SK-N-SH (cell line): ENCODE measurements at regions not wholly inside any gene's neighbourhood (a gene's known extent, or its start where the extent isn't known, plus 50 kb on each side); places are given as distances from the start of the nearest gene placed in this dataset.

Experiments
- CTCF ChIA-PET: fragments of 300-600, 350-600 bp; formaldehyde crosslinking; extraction: SDS; loops from one replicate; lab custom pipeline; 2021; lab: Yijun Ruan, JAX
- POLR2A ChIA-PET: fragments of 350-600 bp; sonication (Branson Sonifier 250); formaldehyde crosslinking; extraction: SDS; loops from one replicate; lab custom pipeline; 2020; ENCODE audit warnings: antibody characterized with exemption, inconsistent platforms; lab: Yijun Ruan, JAX
- DNase-seq: peaks from one replicate; pipeline ENCODE4 v3.0.0; 2012
- H2AFZ ChIP-seq: fragments of 200-600 bp; sonication (generic); 2 replicates; pipeline ENCODE4 v1.8.1; 2016; ENCODE audit warnings: antibody characterized with exemption, mild to moderate bottlenecking, low read depth
- H3F3A ChIP-seq: fragments of 200-600 bp; sonication (generic); replicated peaks from 2 replicates; pipeline ENCODE3; 2016; ENCODE audit warnings: antibody characterized with exemption, mild to moderate bottlenecking; ENCODE audit not compliant: insufficient read depth
- H3K27ac ChIP-seq, 2 experiments: fragments of 200-500 bp in 1 of 2; fragments of 200-600 bp in 1 of 2; sonication (Bioruptor generic) in 1 of 2; sonication (generic), shearing (Covaris generic) in 1 of 2; 2 replicates each; pipeline versions ENCODE4 v1.5.1 to v1.6.1; 2014 to 2016; ENCODE audit warnings: low read depth in 2 of 2, inconsistent platforms in 1 of 2, low read length in 1 of 2, mild to moderate bottlenecking in 1 of 2, mixed read lengths in 1 of 2
- H3K27me3 ChIP-seq: fragments of 200-600 bp; sonication (generic), shearing (Covaris generic); 2 replicates; pipeline ENCODE4 v1.6.1; 2016; ENCODE audit warnings: mixed run types; ENCODE audit not compliant: insufficient read depth
- H3K36me3 ChIP-seq, 2 experiments: fragments of 200-500 bp in 1 of 2; fragments of 200-600 bp in 1 of 2; sonication (Bioruptor generic) in 1 of 2; sonication (generic) in 1 of 2; replicated peaks in 1 of 2; 2 replicates each; pipeline versions ENCODE3 to v1.5.1; 2014 to 2016; ENCODE audit warnings: low read length in 1 of 2, mild to moderate bottlenecking in 1 of 2; ENCODE audit not compliant: insufficient read depth in 2 of 2, control insufficient read depth in 1 of 2
- H3K4me1 ChIP-seq, 2 experiments: fragments of 200-500 bp in 1 of 2; fragments of 200-600 bp in 1 of 2; sonication (Bioruptor generic) in 1 of 2; sonication (generic), shearing (Covaris generic) in 1 of 2; 2 replicates each; pipeline versions ENCODE4 v1.5.1 to v1.6.1; 2014 to 2016; ENCODE audit warnings: low read depth in 1 of 2, low read length in 1 of 2, mixed run types in 1 of 2; ENCODE audit not compliant: insufficient read depth in 2 of 2, control insufficient read depth in 1 of 2
- H3K4me2 ChIP-seq: fragments of 200-600 bp; sonication (generic), shearing (Covaris generic); 2 replicates; pipeline ENCODE4 v1.6.1; 2017; ENCODE audit warnings: mixed run types
- H3K4me3 ChIP-seq, 2 experiments: fragments of 200-500 bp in 1 of 2; fragments of 200-600 bp in 1 of 2; sonication (Bioruptor generic) in 1 of 2; sonication (generic), shearing (Covaris generic) in 1 of 2; 2 replicates each; pipeline versions ENCODE4 v1.5.1 to v1.8.1; 2014 to 2016; ENCODE audit warnings: low read depth in 2 of 2, inconsistent platforms in 1 of 2, low read length in 1 of 2, mild to moderate bottlenecking in 1 of 2, mixed read lengths in 1 of 2, moderate library complexity in 1 of 2
- H3K79me2 ChIP-seq: fragments of 200-600 bp; sonication (generic); 2 replicates; pipeline ENCODE4 v1.8.1; 2017; ENCODE audit warnings: mild to moderate bottlenecking; ENCODE audit not compliant: insufficient read depth
- H3K9ac ChIP-seq: fragments of 200-600 bp; sonication (generic); 2 replicates; pipeline ENCODE4 v1.6.1; 2017; ENCODE audit warnings: mixed run types
- H3K9me2 ChIP-seq: fragments of 200-600 bp; sonication (generic); 2 replicates; pipeline ENCODE4 v1.6.1; 2017; ENCODE audit warnings: mixed run types
- H3K9me3 ChIP-seq: fragments of 200-600 bp; sonication (generic); 2 replicates; pipeline ENCODE4 v1.6.1; 2017; ENCODE audit warnings: mixed run types, mild to moderate bottlenecking, moderate library complexity
- H4K20me1 ChIP-seq: fragments of 200-600 bp; sonication (generic); 2 replicates; pipeline ENCODE4 v1.6.1; 2017; ENCODE audit warnings: mild to moderate bottlenecking, mixed run types; ENCODE audit not compliant: insufficient read depth
- CTCF ChIP-seq: fragments of 200-600 bp; sonication (generic); IDR thresholded peaks from 2 replicates; pipeline ENCODE4 v1.6.1; 2017; ENCODE audit warnings: antibody characterized with exemption, mild to moderate bottlenecking, moderate library complexity
- FOXJ3 ChIP-seq: sonication (generic); formaldehyde crosslinking; IDR thresholded peaks from 2 replicates; pipeline ENCODE4 v1.5.1; 2020; ENCODE audit warnings: mild to moderate bottlenecking, missing genetic modification reagents
- GABPA ChIP-seq: IDR thresholded peaks from 2 replicates; pipeline ENCODE4 v1.4.0; 2012; ENCODE audit warnings: low read depth, mild to moderate bottlenecking
- GATA2 ChIP-seq: sonication (generic); formaldehyde crosslinking; IDR thresholded peaks from 2 replicates; pipeline ENCODE4 v1.5.0; 2020; ENCODE audit warnings: mild to moderate bottlenecking, missing genetic modification reagents
- JUND ChIP-seq: IDR thresholded peaks from 2 replicates; pipeline ENCODE4 v1.4.0; 2012
- MAX ChIP-seq: IDR thresholded peaks from 2 replicates; pipeline ENCODE4 v1.4.0; 2012; ENCODE audit warnings: low read depth
- MXI1 ChIP-seq: IDR thresholded peaks from 2 replicates; pipeline ENCODE4 v1.6.1; 2012; ENCODE audit warnings: mild to moderate bottlenecking, low read depth, low read length, improper control_type of control experiment
- NFIC ChIP-seq: IDR thresholded peaks from 2 replicates; pipeline ENCODE4 v1.4.0; 2012; ENCODE audit warnings: borderline replicate concordance
- PBX3 ChIP-seq: IDR thresholded peaks from 2 replicates; pipeline ENCODE4; 2012
- SIN3A ChIP-seq: IDR thresholded peaks from 2 replicates; pipeline ENCODE4 v1.6.1; 2012; ENCODE audit warnings: low read depth, mild to moderate bottlenecking, low read length, moderate library complexity, borderline replicate concordance
- USF2 ChIP-seq: fragments of 150-350 bp; IDR thresholded peaks from 2 replicates; pipeline ENCODE4 v1.6.1; 2017; ENCODE audit warnings: antibody characterized with exemption, low read length, low read depth, borderline replicate concordance
- ZBTB33 ChIP-seq: IDR thresholded peaks from 2 replicates; pipeline ENCODE4 v1.4.0; 2012; ENCODE audit warnings: low read depth, borderline replicate concordance
- WGBS: methylation state at CpG from one replicate; pipeline ENCODE4 v1.1.6; 2017; ENCODE audit warnings: low lambda C conversion rate; 5-methylcytosine and 5-hydroxymethylcytosine counted together

GRCh38 chr21:16311229-16311628, 581.4 kb downstream of the USP25 start (continued):
- TF ChIP-seq GATA2 (no peak), CTCF (no peak), NFIC (no peak)
- TF ChIP-seq, all 33 proteins: peak for 0

GRCh38 chr21:16312321-16312720, 582.5 kb downstream of the USP25 start:
- CTCF ChIA-PET, result no interaction called here
- Histone ChIP-seq H3K9me2 (no peaks in the 10 kb centered on the region), H3K27ac (no peak overlapping the region), H3K9ac (no peak overlapping the region), H3K9me3 (no peaks in the 10 kb centered on the region), H3K4me3 (no peak overlapping the region), H3F3A (no peaks in the 10 kb centered on the region), H3K79me2 (no peaks in the 10 kb centered on the region), H3K36me3 (no peaks in the 10 kb centered on the region), H3K27me3 (no peaks in the 10 kb centered on the region), H4K20me1 (no peaks in the 10 kb centered on the region), H3K4me2 (no peak overlapping the region), H2AFZ (no peak overlapping the region), H3K4me1 (no peaks in the 10 kb centered on the region; a peak in 1 of 4 replicates)
- no peak for DNase-seq
- POLR2A ChIA-PET, result no interaction called here
- no peak for TF ChIP-seq MAX
- no peak for TF ChIP-seq JUND
- TF ChIP-seq GABPA, result no peak
- TF ChIP-seq, all 33 proteins: peak for 0

- Histone ChIP-seq H3K4me2 (no peak overlapping the region), H3K4me1 (no peaks in the 10 kb centered on the region), H3F3A (no peaks in the 10 kb centered on the region), H3K4me3 (no peak overlapping the region), H3K9me3 (no peaks in the 10 kb centered on the region), H3K9ac (no peak overlapping the region), H3K36me3 (no peaks in the 10 kb centered on the region), H3K79me2 (no peaks in the 10 kb centered on the region), H2AFZ (no peak overlapping the region), H4K20me1 (no peaks in the 10 kb centered on the region), H3K9me2 (no peaks in the 10 kb centered on the region), H3K27me3 (no peaks in the 10 kb centered on the region), H3K27ac (no peak overlapping the region)
- ChIA-PET CTCF (no interaction called here), POLR2A (no interaction called here)
- WGBS, result 59% methylated on average over 1 of the region's 1 CpG
- no peak for DNase-seq
- TF ChIP-seq MXI1 (no peak), CTCF (no peak), PBX3 (no peak), ZBTB33 (no peak), SIN3A (no peak), FOXJ3 (CRISPR knock-in tag) (no peak), USF2 (no peak)
Measured at GRCh38 chr21:16315223-16315622, 585.4 kb downstream of the USP25 start.
